ENCODE measurements at regions not wholly inside any gene's neighbourhood (a gene's known extent, or its start where the extent isn't known, plus 50 kb on each side); places are given as distances from the start of the nearest gene placed in this dataset.

- TF ChIP-seq, protein P1, sequence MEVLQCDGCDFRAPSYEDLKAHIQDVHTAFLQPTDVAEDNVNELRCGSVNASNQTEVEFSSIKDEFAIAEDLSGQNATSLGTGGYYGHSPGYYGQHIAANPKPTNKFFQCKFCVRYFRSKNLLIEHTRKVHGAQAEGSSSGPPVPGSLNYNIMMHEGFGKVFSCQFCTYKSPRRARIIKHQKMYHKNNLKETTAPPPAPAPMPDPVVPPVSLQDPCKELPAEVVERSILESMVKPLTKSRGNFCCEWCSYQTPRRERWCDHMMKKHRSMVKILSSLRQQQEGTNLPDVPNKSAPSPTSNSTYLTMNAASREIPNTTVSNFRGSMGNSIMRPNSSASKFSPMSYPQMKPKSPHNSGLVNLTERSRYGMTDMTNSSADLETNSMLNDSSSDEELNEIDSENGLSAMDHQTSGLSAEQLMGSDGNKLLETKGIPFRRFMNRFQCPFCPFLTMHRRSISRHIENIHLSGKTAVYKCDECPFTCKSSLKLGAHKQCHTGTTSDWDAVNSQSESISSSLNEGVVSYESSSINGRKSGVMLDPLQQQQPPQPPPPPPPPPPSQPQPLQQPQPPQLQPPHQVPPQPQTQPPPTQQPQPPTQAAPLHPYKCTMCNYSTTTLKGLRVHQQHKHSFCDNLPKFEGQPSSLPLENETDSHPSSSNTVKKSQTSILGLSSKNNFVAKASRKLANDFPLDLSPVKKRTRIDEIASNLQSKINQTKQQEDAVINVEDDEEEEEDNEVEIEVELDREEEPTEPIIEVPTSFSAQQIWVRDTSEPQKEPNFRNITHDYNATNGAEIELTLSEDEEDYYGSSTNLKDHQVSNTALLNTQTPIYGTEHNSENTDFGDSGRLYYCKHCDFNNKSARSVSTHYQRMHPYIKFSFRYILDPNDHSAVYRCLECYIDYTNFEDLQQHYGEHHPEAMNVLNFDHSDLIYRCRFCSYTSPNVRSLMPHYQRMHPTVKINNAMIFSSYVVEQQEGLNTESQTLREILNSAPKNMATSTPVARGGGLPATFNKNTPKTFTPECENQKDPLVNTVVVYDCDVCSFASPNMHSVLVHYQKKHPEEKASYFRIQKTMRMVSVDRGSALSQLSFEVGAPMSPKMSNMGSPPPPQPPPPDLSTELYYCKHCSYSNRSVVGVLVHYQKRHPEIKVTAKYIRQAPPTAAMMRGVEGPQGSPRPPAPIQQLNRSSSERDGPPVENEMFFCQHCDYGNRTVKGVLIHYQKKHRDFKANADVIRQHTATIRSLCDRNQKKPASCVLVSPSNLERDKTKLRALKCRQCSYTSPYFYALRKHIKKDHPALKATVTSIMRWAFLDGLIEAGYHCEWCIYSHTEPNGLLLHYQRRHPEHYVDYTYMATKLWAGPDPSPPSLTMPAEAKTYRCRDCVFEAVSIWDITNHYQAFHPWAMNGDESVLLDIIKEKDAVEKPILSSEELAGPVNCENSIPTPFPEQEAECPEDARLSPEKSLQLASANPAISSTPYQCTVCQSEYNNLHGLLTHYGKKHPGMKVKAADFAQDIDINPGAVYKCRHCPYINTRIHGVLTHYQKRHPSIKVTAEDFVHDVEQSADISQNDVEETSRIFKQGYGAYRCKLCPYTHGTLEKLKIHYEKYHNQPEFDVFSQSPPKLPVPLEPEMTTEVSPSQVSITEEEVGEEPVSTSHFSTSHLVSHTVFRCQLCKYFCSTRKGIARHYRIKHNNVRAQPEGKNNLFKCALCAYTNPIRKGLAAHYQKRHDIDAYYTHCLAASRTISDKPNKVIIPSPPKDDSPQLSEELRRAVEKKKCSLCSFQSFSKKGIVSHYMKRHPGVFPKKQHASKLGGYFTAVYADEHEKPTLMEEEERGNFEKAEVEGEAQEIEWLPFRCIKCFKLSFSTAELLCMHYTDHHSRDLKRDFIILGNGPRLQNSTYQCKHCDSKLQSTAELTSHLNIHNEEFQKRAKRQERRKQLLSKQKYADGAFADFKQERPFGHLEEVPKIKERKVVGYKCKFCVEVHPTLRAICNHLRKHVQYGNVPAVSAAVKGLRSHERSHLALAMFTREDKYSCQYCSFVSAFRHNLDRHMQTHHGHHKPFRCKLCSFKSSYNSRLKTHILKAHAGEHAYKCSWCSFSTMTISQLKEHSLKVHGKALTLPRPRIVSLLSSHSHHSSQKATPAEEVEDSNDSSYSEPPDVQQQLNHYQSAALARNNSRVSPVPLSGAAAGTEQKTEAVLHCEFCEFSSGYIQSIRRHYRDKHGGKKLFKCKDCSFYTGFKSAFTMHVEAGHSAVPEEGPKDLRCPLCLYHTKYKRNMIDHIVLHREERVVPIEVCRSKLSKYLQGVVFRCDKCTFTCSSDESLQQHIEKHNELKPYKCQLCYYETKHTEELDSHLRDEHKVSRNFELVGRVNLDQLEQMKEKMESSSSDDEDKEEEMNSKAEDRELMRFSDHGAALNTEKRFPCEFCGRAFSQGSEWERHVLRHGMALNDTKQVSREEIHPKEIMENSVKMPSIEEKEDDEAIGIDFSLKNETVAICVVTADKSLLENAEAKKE (CRISPR knock-in tag; IDR thresholded peaks at IDR 0.05) = no peak
- TF ChIP-seq STAT1 (IDR thresholded peaks at IDR 0.05; ENCODE audit: unreplicated experiment) (no peak), ZNF331 (CRISPR knock-in tag; IDR thresholded peaks at IDR 0.05; ENCODE audit: low read depth) (no peak), EZH2phosphoT487 (IDR thresholded peaks at IDR 0.05; ENCODE audit: unreplicated experiment) (no peak), JUNB (IDR thresholded peaks at IDR 0.05; ENCODE audit: unreplicated experiment) (no peak), CREB1 (CRISPR knock-in tag; IDR thresholded peaks at IDR 0.05; ENCODE audit: low read depth) (no peak), NANOG (IDR thresholded peaks at IDR 0.05; ENCODE audit: borderline replicate concordance) (no peak), ETS1 (IDR thresholded peaks at IDR 0.05) (no peak)
These were observed 283.1 kb downstream of the FLRT2 start (continued) for GRCh38 chr14:85813040-85813439.

DNA sequence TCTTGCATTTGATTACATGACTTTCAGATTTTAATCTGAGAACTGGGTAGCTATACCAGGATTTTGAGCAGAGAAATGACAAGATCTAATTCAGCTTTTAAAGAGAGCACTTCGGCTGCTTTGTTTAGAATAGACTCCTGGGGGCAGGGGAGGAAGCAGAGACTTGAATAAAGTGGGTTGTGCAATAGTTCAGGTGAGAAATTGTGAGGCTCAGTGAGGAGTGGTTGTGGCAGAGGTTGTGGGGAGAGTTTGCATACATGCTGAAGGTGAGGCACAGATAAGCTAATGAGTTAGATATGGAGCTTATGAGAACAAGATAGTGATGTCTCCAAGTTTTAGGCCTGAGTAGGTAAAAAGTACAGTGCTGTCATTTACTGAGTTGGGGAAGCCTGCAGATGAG is 281.4 kb downstream of the FLRT2 start:
- Mint-ChIP-seq H3K4me3 (no peak overlapping the region), H3K36me3 (ENCODE audit: low read depth) (no peaks in the 10 kb centered on the region; the same call in 2 of the 3 replicates), H3K9me3 (no peaks in the 10 kb centered on the region), H3K27ac (peak overlapping the region; percentile 6; the same call in 1 of the 2 replicates), H3K4me1 (peaks cover 12% of the 10 kb centered on the region), H3K27me3 (ENCODE audit: insufficient read depth, low read depth, poor library complexity) (no peaks in the 10 kb centered on the region)
- Histone ChIP-seq H3K4me1 (ENCODE audit: insufficient read depth) (peaks cover 9% of the 10 kb centered on the region; the same call in 1 of the 2 replicates), H3F3A (replicated peaks; ENCODE audit: low read depth) (no peaks in the 10 kb centered on the region), H3K27me3 (ENCODE audit: insufficient read depth) (no peaks in the 10 kb centered on the region), H3K36me3 (ENCODE audit: insufficient read depth) (no peaks in the 10 kb centered on the region), H2AFZ (peak overlapping the region; percentile 70; the same call in 1 of the 2 replicates), H3K9me2 (ENCODE audit: insufficient read depth) (no peaks in the 10 kb centered on the region), H3K4me3 (no peak overlapping the region), H3K27ac (ENCODE audit: low read depth) (no peak overlapping the region), H3K79me2 (replicated peaks; ENCODE audit: insufficient read depth) (no peaks in the 10 kb centered on the region), H4K20me1 (replicated peaks; ENCODE audit: insufficient read depth) (no peaks in the 10 kb centered on the region), H3K4me2 (no peak overlapping the region)
- ATAC-seq (no peak), DNase-seq (ENCODE audit: low spot score) (peak; percentile 4)
- no peak for TF ChIP-seq NANOG (IDR thresholded peaks at IDR 0.05; ENCODE audit: borderline replicate concordance)
- TF ChIP-seq POLR2AphosphoS5 (IDR thresholded peaks at IDR 0.05; ENCODE audit: low read depth) = no peak
- TF ChIP-seq EZH2phosphoT487 (IDR thresholded peaks at IDR 0.05; ENCODE audit: unreplicated experiment) = no peak
- no peak for TF ChIP-seq ZNF331 (CRISPR knock-in tag; IDR thresholded peaks at IDR 0.05; ENCODE audit: low read depth)
- no peak for TF ChIP-seq EZH2 (IDR thresholded peaks at IDR 0.05; ENCODE audit: low read depth, unreplicated experiment)
- TF ChIP-seq CREB1 (CRISPR knock-in tag; IDR thresholded peaks at IDR 0.05; ENCODE audit: low read depth) = no peak
- TF ChIP-seq STAT1 (IDR thresholded peaks at IDR 0.05; ENCODE audit: unreplicated experiment) = no peak
- no peak for TF ChIP-seq ETS1 (IDR thresholded peaks at IDR 0.05)
- TF ChIP-seq CTCF (conservative IDR thresholded peaks at IDR 0.05; ENCODE audit: low read depth in 2 of 2) = no peak
- no peak for TF ChIP-seq ZNF114 (CRISPR knock-in tag; IDR thresholded peaks at IDR 0.05)

All from GM23338 (cell line).